Endothelial cell of umbilical vein (primary cell): ENCODE measurements at regions not wholly inside any gene's neighbourhood (a gene's known extent, or its start where the extent isn't known, plus 50 kb on each side); places are given as distances from the start of the nearest gene placed in this dataset.

Source experiments
- BruUV-seq: library from RNA; stranded (reverse); fragments of 400-500 nt; replicated peaks from 2 replicates; lab custom pipeline; 2021; lab: Mats Ljungman, UMichigan
- CTCF ChIA-PET: fragments of 300-600, 350-600 bp; sonication (Branson Sonifier 250); formaldehyde crosslinking; loops from one replicate; lab custom pipeline; 2021; ENCODE audit warnings: antibody characterized with exemption, inconsistent platforms; lab: Charles Lee
- POLR2A ChIA-PET: fragments of 300-600, 350-600 bp; sonication (Branson Sonifier 250); formaldehyde crosslinking; loops from one replicate; lab custom pipeline; 2021; ENCODE audit warnings: antibody characterized with exemption, inconsistent platforms; lab: Charles Lee
- DNase-seq: peaks from one replicate; pipeline ENCODE4 v3.0.0-alpha.2; 2011; ENCODE audit warnings: low read depth, low spot score
- FAIRE-seq: peaks from 2 replicates; lab custom pipeline; 2011; peaks lifted over from hg19 to GRCh38; lab: Jason Lieb, UNC
- H2AFZ ChIP-seq: 2 replicates; pipeline ENCODE4 v1.6.0; 2012; ENCODE audit warnings: low read depth, low read length, control low read depth, inconsistent platforms
- H3K27ac ChIP-seq: 2 replicates; pipeline ENCODE4 v1.5.1; 2011; ENCODE audit warnings: low read depth, mild to moderate bottlenecking, control low read depth, low read length, moderate library complexity; ENCODE audit not compliant: insufficient read depth
- H3K27me3 ChIP-seq, 2 experiments: 2 replicates each; pipeline versions ENCODE4 v1.6.0 to v1.6.1; 2011; ENCODE audit warnings: low read length in 2 of 2, mixed read lengths in 1 of 2; ENCODE audit not compliant: control insufficient read depth in 2 of 2, insufficient read depth in 2 of 2
- H3K36me3 ChIP-seq, 2 experiments: 2 replicates in 1 of 2; 3 replicates in 1 of 2; pipeline ENCODE4 v1.5.1; 2011; ENCODE audit warnings: low read length in 2 of 2, mild to moderate bottlenecking in 1 of 2, moderate library complexity in 1 of 2; ENCODE audit not compliant: control insufficient read depth in 2 of 2, insufficient read depth in 2 of 2; ENCODE audit errors: extremely low read depth in 1 of 2
- H3K4me1 ChIP-seq: 3 replicates; pipeline ENCODE4 v1.5.1; 2011; ENCODE audit warnings: mild to moderate bottlenecking, low read length; ENCODE audit not compliant: control insufficient read depth, insufficient read depth; ENCODE audit errors: extremely low read depth
- H3K4me2 ChIP-seq: 2 replicates; pipeline ENCODE4 v1.6.1; 2011; ENCODE audit warnings: low read length, control low read depth, mixed read lengths; ENCODE audit not compliant: insufficient read depth
- H3K4me3 ChIP-seq, 3 experiments: fragments of 200-600 bp in 1 of 3; sonication (generic), shearing (Covaris generic) in 1 of 3; replicated peaks in 1 of 3; 2 replicates each; pipeline ENCODE4 v1.5.1; 2011 to 2016; ENCODE audit warnings: control low read depth in 3 of 3, low read length in 3 of 3, mild to moderate bottlenecking in 2 of 3, inconsistent platforms in 1 of 3, low read depth in 1 of 3, moderate library complexity in 1 of 3; ENCODE audit not compliant: insufficient read depth in 1 of 3
- H3K79me2 ChIP-seq: 2 replicates; pipeline ENCODE4 v1.6.0; 2012; ENCODE audit warnings: low read length, inconsistent platforms; ENCODE audit not compliant: control insufficient read depth, insufficient read depth
- H3K9ac ChIP-seq: replicated peaks from 2 replicates; pipeline ENCODE3; 2011; ENCODE audit warnings: low read length, control low read depth; ENCODE audit not compliant: insufficient read depth; ENCODE audit errors: extremely low read depth
- H3K9me1 ChIP-seq: replicated peaks from 3 replicates; pipeline ENCODE4 v1.6.0; 2011; ENCODE audit warnings: mild to moderate bottlenecking, low read length; ENCODE audit not compliant: control insufficient read depth, insufficient read depth; ENCODE audit errors: extremely low read depth
- H3K9me3 ChIP-seq: replicated peaks from 2 replicates; pipeline ENCODE4 v1.5.1; 2012; ENCODE audit warnings: low read length, inconsistent platforms; ENCODE audit not compliant: control insufficient read depth, insufficient read depth
- H4K20me1 ChIP-seq: replicated peaks from 2 replicates; pipeline ENCODE3; 2011; ENCODE audit warnings: mild to moderate bottlenecking, low read length; ENCODE audit not compliant: control insufficient read depth, insufficient read depth; ENCODE audit errors: extremely low read depth
- CTCF ChIP-seq, 2 donors: IDR thresholded peaks; 1 replicate in 1 of 2; 2 replicates in 1 of 2; pipeline ENCODE4 v1.5.1; 2011; ENCODE audit warnings: low read length in 2 of 2, mild to moderate bottlenecking in 2 of 2, moderate library complexity in 2 of 2, control low read depth in 1 of 2, inconsistent platforms in 1 of 2, low read depth in 1 of 2; ENCODE audit not compliant: insufficient read depth in 1 of 2; ENCODE audit errors: extremely low read depth in 1 of 2
- EZH2 ChIP-seq: IDR thresholded peaks from 2 replicates; pipeline ENCODE4 v1.6.1; 2012; ENCODE audit warnings: borderline replicate concordance, low read depth, mild to moderate bottlenecking, moderate library complexity, low read length, inconsistent platforms; ENCODE audit not compliant: severe bottlenecking
- FOS ChIP-seq: IDR thresholded peaks from 2 replicates; pipeline ENCODE4 v1.6.1; 2011; ENCODE audit warnings: mild to moderate bottlenecking, low read length, moderate library complexity, borderline replicate concordance; ENCODE audit not compliant: insufficient read depth
- GATA2 ChIP-seq: IDR thresholded peaks from 2 replicates; pipeline ENCODE4 v1.7.0; 2011; ENCODE audit warnings: low read depth, mild to moderate bottlenecking, moderate library complexity, mixed read lengths, low read length; ENCODE audit not compliant: insufficient read length, insufficient read depth
- JUN ChIP-seq: IDR thresholded peaks from 2 replicates; pipeline ENCODE4 v1.6.1; 2011; ENCODE audit warnings: borderline replicate concordance, low read depth; ENCODE audit not compliant: insufficient read length, insufficient read depth
- MYC ChIP-seq: IDR thresholded peaks from one replicate; pipeline ENCODE4 v1.6.1; 2011; ENCODE audit warnings: mild to moderate bottlenecking, low read depth, low read length
- POLR2A ChIP-seq: IDR thresholded peaks from 2 replicates; pipeline ENCODE4 v1.6.1; 2012; ENCODE audit warnings: low read depth, mild to moderate bottlenecking, control low read depth, low read length
- POLR2AphosphoS5 ChIP-seq: IDR thresholded peaks from 2 replicates; pipeline ENCODE4 v1.6.1; 2012; ENCODE audit warnings: low read depth, mild to moderate bottlenecking, control low read depth, low read length, moderate library complexity; ENCODE audit not compliant: insufficient read depth
- dilution Hi-C: fragments of 300-500 bp; cut with MboI; formaldehyde crosslinking; loops from one replicate; pipeline ENCODE4 v1.15.0; 2019; ENCODE audit warnings: low sequenced_read_pairs; ENCODE audit not compliant: extremely low pct_ligation_motif_present
- intact Hi-C: fragments of 100-400 bp; cut with micrococcal nuclease; formaldehyde crosslinking; loops from one replicate; pipeline ENCODE4 v1.10.0; 2022
- TF ChIP-seq, protein P1 (sequence below): IDR thresholded peaks from 2 replicates; pipeline ENCODE4 v1.6.1; 2011; ENCODE audit not compliant: insufficient read depth, insufficient read length

- dilution Hi-C loops, result no loop called here
- CTCF ChIA-PET, result no interaction called here
- no peaks in the 10 kb centered on the region for H3K9me1 ChIP-seq
Measured at GRCh38 chr4:180041576-180041975, 2201.6 kb upstream of the TENM3 start.

GRCh38 chr4:180052629-180053028 is 2190.6 kb upstream of the TENM3 start:
- H3K9ac ChIP-seq, result no peak overlapping the region
- no peak for FAIRE-seq
- ChIA-PET CTCF (no interaction called here), POLR2A (no interaction called here)
- H4K20me1 ChIP-seq, result no peaks in the 10 kb centered on the region
- no peak for DNase-seq
- H3K27ac ChIP-seq, result no peak overlapping the region
- no peaks in the 10 kb centered on the region for H3K36me3 ChIP-seq
- TF ChIP-seq, protein P1, sequence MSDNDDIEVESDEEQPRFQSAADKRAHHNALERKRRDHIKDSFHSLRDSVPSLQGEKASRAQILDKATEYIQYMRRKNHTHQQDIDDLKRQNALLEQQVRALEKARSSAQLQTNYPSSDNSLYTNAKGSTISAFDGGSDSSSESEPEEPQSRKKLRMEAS, result no peak
- no peak for TF ChIP-seq POLR2A
- no peak for TF ChIP-seq JUN
- no peak for TF ChIP-seq MYC
- TF ChIP-seq CTCF (IDR thresholded peaks at IDR 0.05; ENCODE audit: extremely low read depth in 1 of 2, insufficient read depth in 1 of 2, low read depth in 1 of 2, low read length in 2 of 2), result no peak
- TF ChIP-seq POLR2AphosphoS5, result no peak
- TF ChIP-seq GATA2, result no peak
- no peak for TF ChIP-seq EZH2
- no peak for TF ChIP-seq FOS
- BruUV-seq, result no TSS peak
- no peaks in the 10 kb centered on the region for H3K9me3 ChIP-seq
- H3K4me2 ChIP-seq, result no peak overlapping the region
- H3K4me3 ChIP-seq, result no peak overlapping the region
- no peaks in the 10 kb centered on the region for H3K79me2 ChIP-seq
- peaks cover 6 to 7% of the 10 kb centered on the region in 2 experiments for H3K27me3 ChIP-seq
- intact Hi-C loops, result no loop called here
- no peak overlapping the region for H2AFZ ChIP-seq
- dilution Hi-C loops, result no loop called here
- no peaks in the 10 kb centered on the region for H3K9me1 ChIP-seq
- no peaks in the 10 kb centered on the region for H3K4me1 ChIP-seq

More at GRCh38 chr4:180041576-180041975, 2201.6 kb upstream of the TENM3 start:
- FAIRE-seq (no peak), DNase-seq (no peak)
- no peaks in the 10 kb centered on the region for H3K79me2 ChIP-seq
- TF ChIP-seq EZH2 (no peak), JUN (no peak), POLR2A (no peak)
- no peak overlapping the region for H3K4me3 ChIP-seq
- no peaks in the 10 kb centered on the region for H3K36me3 ChIP-seq
- no peaks in the 10 kb centered on the region for H3K27me3 ChIP-seq
- H2AFZ ChIP-seq, result no peak overlapping the region
- no peaks in the 10 kb centered on the region for H3K4me1 ChIP-seq
- no peak overlapping the region for H3K27ac ChIP-seq
- intact Hi-C loops, result no loop called here
- no peak overlapping the region for H3K4me2 ChIP-seq
- no TSS peak for BruUV-seq
- peaks cover 2% of the 10 kb centered on the region for H3K9me3 ChIP-seq
- H4K20me1 ChIP-seq, result no peaks in the 10 kb centered on the region
- POLR2A ChIA-PET, result no interaction called here
- no peak overlapping the region for H3K9ac ChIP-seq
